Natural killer cell (primary cell): ENCODE measurements at regions not wholly inside any gene's neighbourhood (a gene's known extent, or its start where the extent isn't known, plus 50 kb on each side); places are given as distances from the start of the nearest gene placed in this dataset.

Source experiments
- ATAC-seq, 3 donors: fragments of 150-1000 bp in 2 of 3; fragments of 200-7000 bp in 1 of 3; cut with Tn5 transposase; 1 replicate in 1 of 3; 2 replicates in 2 of 3; pipeline ENCODE4 v1.10.0; 2021; ENCODE audit warnings: mild to moderate bottlenecking in 2 of 3, moderate library complexity in 2 of 3
- DNase-seq, 2 donors: peaks; one replicate each; pipeline versions ENCODE4 v3.0.0 to v3.0.0-alpha.2; 2013 to 2021; ENCODE audit warnings: mixed read lengths in 1 of 2
- H3K27ac ChIP-seq: one replicate; pipeline ENCODE4 v1.5.1; 2013; ENCODE audit warnings: mild to moderate bottlenecking, low read length
- H3K27me3 ChIP-seq: one replicate; pipeline ENCODE4 v1.6.1; 2013; ENCODE audit warnings: low read length; ENCODE audit not compliant: control insufficient read depth, insufficient read depth
- H3K36me3 ChIP-seq: one replicate; pipeline ENCODE4 v1.6.1; 2013; ENCODE audit warnings: low read length; ENCODE audit not compliant: control insufficient read depth, insufficient read depth
- H3K4me1 ChIP-seq: one replicate; pipeline ENCODE4 v1.6.1; 2013; ENCODE audit warnings: low read length; ENCODE audit not compliant: control insufficient read depth, insufficient read depth
- H3K4me3 ChIP-seq: one replicate; pipeline ENCODE4 v1.5.1; 2013; ENCODE audit warnings: low read length
- H3K9me3 ChIP-seq: one replicate; pipeline ENCODE4 v1.6.1; 2013; ENCODE audit warnings: low read length; ENCODE audit not compliant: control insufficient read depth, insufficient read depth
- H3K27ac Mint-ChIP-seq, 2 donors: one replicate each; pipeline ENCODE4 v1.8.0; 2022; ENCODE audit warnings: mild to moderate bottlenecking in 2 of 2, mixed read lengths in 2 of 2, moderate library complexity in 1 of 2
- H3K27me3 Mint-ChIP-seq, 2 donors: one replicate each; pipeline ENCODE4 v1.8.0; 2022; ENCODE audit warnings: low read depth in 2 of 2, mixed read lengths in 2 of 2
- H3K36me3 Mint-ChIP-seq: one replicate; pipeline ENCODE4 v1.8.0; 2022; ENCODE audit warnings: mixed read lengths
- H3K4me1 Mint-ChIP-seq, 2 donors: one replicate each; pipeline ENCODE4 v1.8.0; 2022; ENCODE audit warnings: mixed read lengths in 2 of 2
- H3K4me3 Mint-ChIP-seq: one replicate; pipeline ENCODE4 v1.8.0; 2022; ENCODE audit warnings: mild to moderate bottlenecking, moderate library complexity, mixed read lengths
- H3K9me3 Mint-ChIP-seq, 2 donors: one replicate each; pipeline ENCODE4 v1.8.0; 2022; ENCODE audit warnings: mixed read lengths in 2 of 2
- CTCF ChIP-seq: fragments of 200-600 bp; IDR thresholded peaks from one replicate; pipeline ENCODE4 v1.8.0; 2022; ENCODE audit warnings: antibody characterized with exemption
- WGBS: methylation state at CpG from one replicate; pipeline ENCODE4 v1.1.7; 2013; ENCODE audit warnings: missing lambda C conversion rate; ENCODE audit not compliant: insufficient coverage; 5-methylcytosine and 5-hydroxymethylcytosine counted together
- intact Hi-C: fragments of 100-400 bp; cut with micrococcal nuclease; formaldehyde crosslinking; loops from one replicate; pipeline ENCODE4 v1.14.2; 2022

GRCh38 chr6:62626661-62627060, 340.6 kb upstream of the KHDRBS2 start:
- Histone ChIP-seq H3K9me3 (peaks cover 3% of the 10 kb centered on the region), H3K4me1 (no peaks in the 10 kb centered on the region), H3K27ac (no peak overlapping the region), H3K4me3 (no peak overlapping the region), H3K27me3 (no peaks in the 10 kb centered on the region), H3K36me3 (no peaks in the 10 kb centered on the region)
- DNase-seq (no peak), ATAC-seq (no peak)
- no peak overlapping the region for H3K4me3 Mint-ChIP-seq
- H3K27ac Mint-ChIP-seq = no peak overlapping the region
- H3K9me3 Mint-ChIP-seq = peaks cover 9 to 20% of the 10 kb centered on the region in 2 donors
- H3K4me1 Mint-ChIP-seq = no peaks in the 10 kb centered on the region
- 81% methylated on average over 2 of the region's 2 CpGs for WGBS
- peaks cover 3% of the 10 kb centered on the region for H3K36me3 Mint-ChIP-seq
- TF ChIP-seq CTCF = no peak
- no peaks in the 10 kb centered on the region for H3K27me3 Mint-ChIP-seq
- intact Hi-C loops = no loop called here

GRCh38 chr6:62623846-62624532, 338.0 kb upstream of the KHDRBS2 start:
- Mint-ChIP-seq H3K4me1 (no peaks in the 10 kb centered on the region), H3K27me3 (no peaks in the 10 kb centered on the region), H3K9me3 (peaks cover 7 to 16% of the 10 kb centered on the region in 2 donors), H3K36me3 (no peaks in the 10 kb centered on the region), H3K27ac (no peak overlapping the region), H3K4me3 (no peak overlapping the region)
- ATAC-seq (no peak), DNase-seq (no peak)
- Histone ChIP-seq H3K4me3 (no peak overlapping the region), H3K27ac (no peak overlapping the region), H3K9me3 (peaks cover 3% of the 10 kb centered on the region), H3K36me3 (no peaks in the 10 kb centered on the region), H3K27me3 (no peaks in the 10 kb centered on the region), H3K4me1 (no peaks in the 10 kb centered on the region)
- intact Hi-C loops = no loop called here
- 100% methylated on average over 1 of the region's 1 CpG for WGBS
- TF ChIP-seq CTCF = no peak

- H3K27me3 Mint-ChIP-seq = no peaks in the 10 kb centered on the region
- intact Hi-C loops = no loop called here
- ATAC-seq = no peak
Measured at GRCh38 chr6:62615366-62616015, 329.5 kb upstream of the KHDRBS2 start.

More at GRCh38 chr6:62615366-62616015, 329.5 kb upstream of the KHDRBS2 start:
- H3K4me3 ChIP-seq = no peak overlapping the region
- no peak for DNase-seq
- H3K27me3 ChIP-seq = no peaks in the 10 kb centered on the region
- no peak overlapping the region for H3K27ac Mint-ChIP-seq
- peaks cover 18 to 32% of the 10 kb centered on the region in 2 donors for H3K9me3 Mint-ChIP-seq
- no peak overlapping the region for H3K27ac ChIP-seq
- no peaks in the 10 kb centered on the region for H3K4me1 ChIP-seq
- peaks cover 7% of the 10 kb centered on the region for H3K36me3 Mint-ChIP-seq
- no peak for TF ChIP-seq CTCF
- 76% methylated on average over 4 of the region's 4 CpGs for WGBS
- no peaks in the 10 kb centered on the region for H3K36me3 ChIP-seq
- H3K9me3 ChIP-seq = peaks cover 13% of the 10 kb centered on the region
- H3K4me1 Mint-ChIP-seq = no peaks in the 10 kb centered on the region
- H3K4me3 Mint-ChIP-seq = no peak overlapping the region
